Endothelial cell of umbilical vein (primary cell): ENCODE measurements at regions not wholly inside any gene's neighbourhood (a gene's known extent, or its start where the extent isn't known, plus 50 kb on each side); places are given as distances from the start of the nearest gene placed in this dataset.

Experiments
- BruUV-seq: library from RNA; stranded (reverse); fragments of 400-500 nt; replicated peaks from 2 replicates; lab custom pipeline; 2021; lab: Mats Ljungman, UMichigan
- CTCF ChIA-PET: fragments of 300-600, 350-600 bp; sonication (Branson Sonifier 250); formaldehyde crosslinking; loops from one replicate; lab custom pipeline; 2021; ENCODE audit warnings: antibody characterized with exemption, inconsistent platforms; lab: Charles Lee
- POLR2A ChIA-PET: fragments of 300-600, 350-600 bp; sonication (Branson Sonifier 250); formaldehyde crosslinking; loops from one replicate; lab custom pipeline; 2021; ENCODE audit warnings: antibody characterized with exemption, inconsistent platforms; lab: Charles Lee
- DNase-seq: peaks from one replicate; pipeline ENCODE4 v3.0.0-alpha.2; 2011; ENCODE audit warnings: low read depth, low spot score
- FAIRE-seq: peaks from 2 replicates; lab custom pipeline; 2011; peaks lifted over from hg19 to GRCh38; lab: Jason Lieb, UNC
- H2AFZ ChIP-seq: 2 replicates; pipeline ENCODE4 v1.6.0; 2012; ENCODE audit warnings: low read depth, low read length, control low read depth, inconsistent platforms
- H3K27ac ChIP-seq: 2 replicates; pipeline ENCODE4 v1.5.1; 2011; ENCODE audit warnings: low read depth, mild to moderate bottlenecking, control low read depth, low read length, moderate library complexity; ENCODE audit not compliant: insufficient read depth
- H3K27me3 ChIP-seq, 2 experiments: 2 replicates each; pipeline versions ENCODE4 v1.6.0 to v1.6.1; 2011; ENCODE audit warnings: low read length in 2 of 2, mixed read lengths in 1 of 2; ENCODE audit not compliant: control insufficient read depth in 2 of 2, insufficient read depth in 2 of 2
- H3K36me3 ChIP-seq, 2 experiments: 2 replicates in 1 of 2; 3 replicates in 1 of 2; pipeline ENCODE4 v1.5.1; 2011; ENCODE audit warnings: low read length in 2 of 2, mild to moderate bottlenecking in 1 of 2, moderate library complexity in 1 of 2; ENCODE audit not compliant: control insufficient read depth in 2 of 2, insufficient read depth in 2 of 2; ENCODE audit errors: extremely low read depth in 1 of 2
- H3K4me1 ChIP-seq: 3 replicates; pipeline ENCODE4 v1.5.1; 2011; ENCODE audit warnings: mild to moderate bottlenecking, low read length; ENCODE audit not compliant: control insufficient read depth, insufficient read depth; ENCODE audit errors: extremely low read depth
- H3K4me2 ChIP-seq: 2 replicates; pipeline ENCODE4 v1.6.1; 2011; ENCODE audit warnings: low read length, control low read depth, mixed read lengths; ENCODE audit not compliant: insufficient read depth
- H3K4me3 ChIP-seq, 3 experiments: fragments of 200-600 bp in 1 of 3; sonication (generic), shearing (Covaris generic) in 1 of 3; replicated peaks in 1 of 3; 2 replicates each; pipeline ENCODE4 v1.5.1; 2011 to 2016; ENCODE audit warnings: control low read depth in 3 of 3, low read length in 3 of 3, mild to moderate bottlenecking in 2 of 3, inconsistent platforms in 1 of 3, low read depth in 1 of 3, moderate library complexity in 1 of 3; ENCODE audit not compliant: insufficient read depth in 1 of 3
- H3K79me2 ChIP-seq: 2 replicates; pipeline ENCODE4 v1.6.0; 2012; ENCODE audit warnings: low read length, inconsistent platforms; ENCODE audit not compliant: control insufficient read depth, insufficient read depth
- H3K9ac ChIP-seq: replicated peaks from 2 replicates; pipeline ENCODE3; 2011; ENCODE audit warnings: low read length, control low read depth; ENCODE audit not compliant: insufficient read depth; ENCODE audit errors: extremely low read depth
- H3K9me1 ChIP-seq: replicated peaks from 3 replicates; pipeline ENCODE4 v1.6.0; 2011; ENCODE audit warnings: mild to moderate bottlenecking, low read length; ENCODE audit not compliant: control insufficient read depth, insufficient read depth; ENCODE audit errors: extremely low read depth
- H3K9me3 ChIP-seq: replicated peaks from 2 replicates; pipeline ENCODE4 v1.5.1; 2012; ENCODE audit warnings: low read length, inconsistent platforms; ENCODE audit not compliant: control insufficient read depth, insufficient read depth
- H4K20me1 ChIP-seq: replicated peaks from 2 replicates; pipeline ENCODE3; 2011; ENCODE audit warnings: mild to moderate bottlenecking, low read length; ENCODE audit not compliant: control insufficient read depth, insufficient read depth; ENCODE audit errors: extremely low read depth
- CTCF ChIP-seq, 2 donors: IDR thresholded peaks; 1 replicate in 1 of 2; 2 replicates in 1 of 2; pipeline ENCODE4 v1.5.1; 2011; ENCODE audit warnings: low read length in 2 of 2, mild to moderate bottlenecking in 2 of 2, moderate library complexity in 2 of 2, control low read depth in 1 of 2, inconsistent platforms in 1 of 2, low read depth in 1 of 2; ENCODE audit not compliant: insufficient read depth in 1 of 2; ENCODE audit errors: extremely low read depth in 1 of 2
- EZH2 ChIP-seq: IDR thresholded peaks from 2 replicates; pipeline ENCODE4 v1.6.1; 2012; ENCODE audit warnings: borderline replicate concordance, low read depth, mild to moderate bottlenecking, moderate library complexity, low read length, inconsistent platforms; ENCODE audit not compliant: severe bottlenecking
- FOS ChIP-seq: IDR thresholded peaks from 2 replicates; pipeline ENCODE4 v1.6.1; 2011; ENCODE audit warnings: mild to moderate bottlenecking, low read length, moderate library complexity, borderline replicate concordance; ENCODE audit not compliant: insufficient read depth
- GATA2 ChIP-seq: IDR thresholded peaks from 2 replicates; pipeline ENCODE4 v1.7.0; 2011; ENCODE audit warnings: low read depth, mild to moderate bottlenecking, moderate library complexity, mixed read lengths, low read length; ENCODE audit not compliant: insufficient read length, insufficient read depth
- JUN ChIP-seq: IDR thresholded peaks from 2 replicates; pipeline ENCODE4 v1.6.1; 2011; ENCODE audit warnings: borderline replicate concordance, low read depth; ENCODE audit not compliant: insufficient read length, insufficient read depth
- MAX ChIP-seq: IDR thresholded peaks from 2 replicates; pipeline ENCODE4 v1.6.1; 2011; ENCODE audit not compliant: insufficient read depth, insufficient read length
- MYC ChIP-seq: IDR thresholded peaks from one replicate; pipeline ENCODE4 v1.6.1; 2011; ENCODE audit warnings: mild to moderate bottlenecking, low read depth, low read length
- POLR2A ChIP-seq: IDR thresholded peaks from 2 replicates; pipeline ENCODE4 v1.6.1; 2012; ENCODE audit warnings: low read depth, mild to moderate bottlenecking, control low read depth, low read length
- POLR2AphosphoS5 ChIP-seq: IDR thresholded peaks from 2 replicates; pipeline ENCODE4 v1.6.1; 2012; ENCODE audit warnings: low read depth, mild to moderate bottlenecking, control low read depth, low read length, moderate library complexity; ENCODE audit not compliant: insufficient read depth
- dilution Hi-C: fragments of 300-500 bp; cut with MboI; formaldehyde crosslinking; loops from one replicate; pipeline ENCODE4 v1.15.0; 2019; ENCODE audit warnings: low sequenced_read_pairs; ENCODE audit not compliant: extremely low pct_ligation_motif_present
- intact Hi-C: fragments of 100-400 bp; cut with micrococcal nuclease; formaldehyde crosslinking; loops from one replicate; pipeline ENCODE4 v1.10.0; 2022

DNA sequence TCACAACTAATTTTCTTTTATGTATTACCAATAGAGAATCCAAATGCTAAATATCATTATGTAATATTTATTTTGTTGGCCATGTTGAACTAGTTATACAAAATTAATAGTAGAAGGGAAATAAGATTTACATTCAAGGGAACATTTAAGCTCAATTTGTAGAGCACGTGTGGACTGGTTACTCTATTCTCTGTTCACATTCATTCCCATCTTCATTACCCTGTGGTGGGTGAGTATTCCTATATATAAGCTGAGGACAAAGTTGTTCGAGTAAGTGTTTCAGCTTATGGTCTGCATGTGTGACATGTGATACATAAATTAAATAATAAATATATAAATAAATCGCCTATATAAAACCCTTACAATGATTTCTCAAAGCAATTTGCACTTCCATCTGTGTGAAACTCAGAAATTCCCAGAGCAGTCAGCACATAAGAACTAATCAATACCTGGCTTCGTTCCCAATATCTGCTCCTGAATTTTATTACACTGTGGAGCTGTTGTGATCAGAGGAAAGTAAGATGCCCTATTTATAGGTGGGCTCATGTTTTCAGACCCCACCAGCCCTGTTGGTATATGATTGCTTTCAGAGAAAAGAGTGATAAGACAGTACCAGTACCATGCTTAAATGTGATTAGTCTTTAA is 308.2 kb upstream of the DCN start:
- dilution Hi-C loops, result no loop called here
- TF ChIP-seq EZH2, result no peak
- TF ChIP-seq FOS, result no peak
- no peak for TF ChIP-seq CTCF (IDR thresholded peaks at IDR 0.05; ENCODE audit: extremely low read depth in 1 of 2, insufficient read depth in 1 of 2, low read depth in 1 of 2, low read length in 2 of 2)
- no peak for TF ChIP-seq POLR2AphosphoS5
- no peak for TF ChIP-seq POLR2A
- TF ChIP-seq MYC, result no peak
- TF ChIP-seq GATA2, result no peak
- no peak for TF ChIP-seq JUN
- no peak for TF ChIP-seq MAX
- Histone ChIP-seq H3K9me1 (no peaks in the 10 kb centered on the region), H3K4me3 (no peak overlapping the region), H2AFZ (no peak overlapping the region), H4K20me1 (no peaks in the 10 kb centered on the region), H3K27me3 (no peaks in the 10 kb centered on the region), H3K36me3 (no peaks in the 10 kb centered on the region), H3K4me2 (no peak overlapping the region), H3K79me2 (no peaks in the 10 kb centered on the region), H3K9me3 (no peaks in the 10 kb centered on the region), H3K4me1 (peaks cover 7% of the 10 kb centered on the region), H3K9ac (no peak overlapping the region), H3K27ac (no peak overlapping the region)
- intact Hi-C loops, result no loop called here
- ChIA-PET CTCF (no interaction called here), POLR2A (no interaction called here)
- DNase-seq, result no peak
- BruUV-seq, result no TSS peak
- FAIRE-seq, result no peak
